SK-N-SH (cell line): ENCODE measurements at regions not wholly inside any gene's neighbourhood (a gene's known extent, or its start where the extent isn't known, plus 50 kb on each side); places are given as distances from the start of the nearest gene placed in this dataset.

Source experiments
- CTCF ChIA-PET: fragments of 300-600, 350-600 bp; formaldehyde crosslinking; extraction: SDS; loops from one replicate; lab custom pipeline; 2021; lab: Yijun Ruan, JAX
- POLR2A ChIA-PET: fragments of 350-600 bp; sonication (Branson Sonifier 250); formaldehyde crosslinking; extraction: SDS; loops from one replicate; lab custom pipeline; 2020; ENCODE audit warnings: antibody characterized with exemption, inconsistent platforms; lab: Yijun Ruan, JAX
- DNase-seq: peaks from one replicate; pipeline ENCODE4 v3.0.0; 2012
- H2AFZ ChIP-seq: fragments of 200-600 bp; sonication (generic); 2 replicates; pipeline ENCODE4 v1.8.1; 2016; ENCODE audit warnings: antibody characterized with exemption, mild to moderate bottlenecking, low read depth
- H3F3A ChIP-seq: fragments of 200-600 bp; sonication (generic); replicated peaks from 2 replicates; pipeline ENCODE3; 2016; ENCODE audit warnings: antibody characterized with exemption, mild to moderate bottlenecking; ENCODE audit not compliant: insufficient read depth
- H3K27ac ChIP-seq, 2 experiments: fragments of 200-500 bp in 1 of 2; fragments of 200-600 bp in 1 of 2; sonication (Bioruptor generic) in 1 of 2; sonication (generic), shearing (Covaris generic) in 1 of 2; 2 replicates each; pipeline versions ENCODE4 v1.5.1 to v1.6.1; 2014 to 2016; ENCODE audit warnings: low read depth in 2 of 2, inconsistent platforms in 1 of 2, low read length in 1 of 2, mild to moderate bottlenecking in 1 of 2, mixed read lengths in 1 of 2
- H3K27me3 ChIP-seq: fragments of 200-600 bp; sonication (generic), shearing (Covaris generic); 2 replicates; pipeline ENCODE4 v1.6.1; 2016; ENCODE audit warnings: mixed run types; ENCODE audit not compliant: insufficient read depth
- H3K36me3 ChIP-seq, 2 experiments: fragments of 200-500 bp in 1 of 2; fragments of 200-600 bp in 1 of 2; sonication (Bioruptor generic) in 1 of 2; sonication (generic) in 1 of 2; replicated peaks in 1 of 2; 2 replicates each; pipeline versions ENCODE3 to v1.5.1; 2014 to 2016; ENCODE audit warnings: low read length in 1 of 2, mild to moderate bottlenecking in 1 of 2; ENCODE audit not compliant: insufficient read depth in 2 of 2, control insufficient read depth in 1 of 2
- H3K4me1 ChIP-seq, 2 experiments: fragments of 200-500 bp in 1 of 2; fragments of 200-600 bp in 1 of 2; sonication (Bioruptor generic) in 1 of 2; sonication (generic), shearing (Covaris generic) in 1 of 2; 2 replicates each; pipeline versions ENCODE4 v1.5.1 to v1.6.1; 2014 to 2016; ENCODE audit warnings: low read depth in 1 of 2, low read length in 1 of 2, mixed run types in 1 of 2; ENCODE audit not compliant: insufficient read depth in 2 of 2, control insufficient read depth in 1 of 2
- H3K4me2 ChIP-seq: fragments of 200-600 bp; sonication (generic), shearing (Covaris generic); 2 replicates; pipeline ENCODE4 v1.6.1; 2017; ENCODE audit warnings: mixed run types
- H3K4me3 ChIP-seq, 2 experiments: fragments of 200-500 bp in 1 of 2; fragments of 200-600 bp in 1 of 2; sonication (Bioruptor generic) in 1 of 2; sonication (generic), shearing (Covaris generic) in 1 of 2; 2 replicates each; pipeline versions ENCODE4 v1.5.1 to v1.8.1; 2014 to 2016; ENCODE audit warnings: low read depth in 2 of 2, inconsistent platforms in 1 of 2, low read length in 1 of 2, mild to moderate bottlenecking in 1 of 2, mixed read lengths in 1 of 2, moderate library complexity in 1 of 2
- H3K79me2 ChIP-seq: fragments of 200-600 bp; sonication (generic); 2 replicates; pipeline ENCODE4 v1.8.1; 2017; ENCODE audit warnings: mild to moderate bottlenecking; ENCODE audit not compliant: insufficient read depth
- H3K9ac ChIP-seq: fragments of 200-600 bp; sonication (generic); 2 replicates; pipeline ENCODE4 v1.6.1; 2017; ENCODE audit warnings: mixed run types
- H3K9me2 ChIP-seq: fragments of 200-600 bp; sonication (generic); 2 replicates; pipeline ENCODE4 v1.6.1; 2017; ENCODE audit warnings: mixed run types
- H3K9me3 ChIP-seq: fragments of 200-600 bp; sonication (generic); 2 replicates; pipeline ENCODE4 v1.6.1; 2017; ENCODE audit warnings: mixed run types, mild to moderate bottlenecking, moderate library complexity
- H4K20me1 ChIP-seq: fragments of 200-600 bp; sonication (generic); 2 replicates; pipeline ENCODE4 v1.6.1; 2017; ENCODE audit warnings: mild to moderate bottlenecking, mixed run types; ENCODE audit not compliant: insufficient read depth
- ELF1 ChIP-seq: IDR thresholded peaks from 2 replicates; pipeline ENCODE4 v1.4.0; 2012
- EP300 ChIP-seq, 2 experiments: IDR thresholded peaks; 2 replicates each; pipeline versions ENCODE4 v1.4.0 to v1.6.1; 2012; ENCODE audit warnings: borderline replicate concordance in 1 of 2, low read depth in 1 of 2, low read length in 1 of 2
- EZH2phosphoT487 ChIP-seq: fragments of 200-600 bp; sonication (generic); IDR thresholded peaks from 2 replicates; pipeline ENCODE4 v1.6.1; 2017; ENCODE audit warnings: low read depth, mixed run types, mild to moderate bottlenecking, antibody characterized with exemption, moderate library complexity, borderline replicate concordance
- MXI1 ChIP-seq: IDR thresholded peaks from 2 replicates; pipeline ENCODE4 v1.6.1; 2012; ENCODE audit warnings: mild to moderate bottlenecking, low read depth, low read length, improper control_type of control experiment
- NFIC ChIP-seq: IDR thresholded peaks from 2 replicates; pipeline ENCODE4 v1.4.0; 2012; ENCODE audit warnings: borderline replicate concordance
- RCOR1 ChIP-seq: fragments of 150-350 bp; IDR thresholded peaks from 2 replicates; pipeline ENCODE4 v1.6.1; 2017; ENCODE audit warnings: antibody characterized with exemption, low read length
- TAF1 ChIP-seq: IDR thresholded peaks from 2 replicates; pipeline ENCODE4 v1.6.1; 2012; ENCODE audit warnings: low read depth, mild to moderate bottlenecking, low read length, moderate library complexity, borderline replicate concordance
- TCF12 ChIP-seq: IDR thresholded peaks from 2 replicates; pipeline ENCODE4 v1.4.0; 2012
- TEAD4 ChIP-seq: IDR thresholded peaks from 2 replicates; pipeline ENCODE4 v1.4.0; 2012; ENCODE audit warnings: mild to moderate bottlenecking, borderline replicate concordance; ENCODE audit not compliant: insufficient read depth
- YY1 ChIP-seq: IDR thresholded peaks from 2 replicates; pipeline ENCODE4 v1.4.0; 2012; ENCODE audit warnings: low read depth, mild to moderate bottlenecking
- WGBS: methylation state at CpG from one replicate; pipeline ENCODE4 v1.1.6; 2017; ENCODE audit warnings: low lambda C conversion rate; 5-methylcytosine and 5-hydroxymethylcytosine counted together
- TF ChIP-seq, protein P1 (sequence below): fragments of 200-600 bp; sonication (generic); IDR thresholded peaks from 2 replicates; pipeline ENCODE4 v1.6.1; 2017; ENCODE audit warnings: antibody characterized with exemption, mild to moderate bottlenecking, moderate library complexity
- TF ChIP-seq, protein P2 (sequence below): fragments of 150-350 bp; IDR thresholded peaks from 2 replicates; pipeline ENCODE4 v1.6.1; 2017; ENCODE audit warnings: antibody characterized with exemption, low read length, low read depth, borderline replicate concordance
- TF ChIP-seq, protein P3 (sequence below): IDR thresholded peaks from 2 replicates; pipeline ENCODE4 v1.4.0; 2012; ENCODE audit warnings: low read depth, borderline replicate concordance
- TF ChIP-seq, protein P4 (sequence below): IDR thresholded peaks from 2 replicates; pipeline ENCODE4 v1.4.0; 2012; ENCODE audit warnings: low read depth, borderline replicate concordance

DNA sequence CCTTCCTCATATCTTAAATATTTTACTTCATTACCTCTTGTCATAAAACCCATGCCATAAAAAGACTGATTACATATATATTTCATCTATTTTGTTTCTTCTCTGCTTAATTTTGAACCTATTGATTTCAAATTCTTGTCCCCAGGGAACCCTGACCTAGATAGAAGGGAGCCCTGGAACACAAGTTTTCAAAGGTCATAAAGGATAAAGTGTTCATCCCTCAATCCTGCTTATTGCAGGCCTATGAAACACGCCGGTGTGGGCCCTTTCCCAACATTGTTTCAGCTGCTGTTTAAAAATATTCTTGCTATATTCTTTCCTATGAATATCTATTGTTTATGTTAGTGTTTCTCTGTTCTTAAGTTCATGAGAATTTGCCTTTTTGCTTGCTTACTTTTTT lies 1389.5 kb upstream of the GBE1 start:
- 34% methylated on average over 2 of the region's 2 CpGs for WGBS
- no peaks in the 10 kb centered on the region for H3F3A ChIP-seq

DNA sequence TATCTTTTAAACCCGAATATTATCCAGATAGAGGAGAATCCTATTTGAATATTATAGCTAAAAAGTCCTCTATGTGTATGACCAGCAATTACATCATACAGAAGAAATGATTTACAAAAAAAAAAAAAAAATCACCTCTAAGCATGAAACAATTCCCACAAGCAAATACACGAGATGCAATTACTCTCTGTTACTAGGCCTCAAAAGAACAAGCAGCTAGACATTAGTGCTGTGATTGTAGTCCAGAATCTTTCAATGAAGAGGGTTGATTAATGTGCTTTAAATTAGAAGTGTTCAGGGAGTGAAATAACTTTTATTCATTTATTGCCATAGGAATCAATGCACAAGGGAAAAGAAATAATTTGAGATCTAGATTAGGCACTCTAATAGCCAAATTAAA lies 1379.5 kb upstream of the GBE1 start:
- no peaks in the 10 kb centered on the region for H4K20me1 ChIP-seq
- TF ChIP-seq, protein P1, sequence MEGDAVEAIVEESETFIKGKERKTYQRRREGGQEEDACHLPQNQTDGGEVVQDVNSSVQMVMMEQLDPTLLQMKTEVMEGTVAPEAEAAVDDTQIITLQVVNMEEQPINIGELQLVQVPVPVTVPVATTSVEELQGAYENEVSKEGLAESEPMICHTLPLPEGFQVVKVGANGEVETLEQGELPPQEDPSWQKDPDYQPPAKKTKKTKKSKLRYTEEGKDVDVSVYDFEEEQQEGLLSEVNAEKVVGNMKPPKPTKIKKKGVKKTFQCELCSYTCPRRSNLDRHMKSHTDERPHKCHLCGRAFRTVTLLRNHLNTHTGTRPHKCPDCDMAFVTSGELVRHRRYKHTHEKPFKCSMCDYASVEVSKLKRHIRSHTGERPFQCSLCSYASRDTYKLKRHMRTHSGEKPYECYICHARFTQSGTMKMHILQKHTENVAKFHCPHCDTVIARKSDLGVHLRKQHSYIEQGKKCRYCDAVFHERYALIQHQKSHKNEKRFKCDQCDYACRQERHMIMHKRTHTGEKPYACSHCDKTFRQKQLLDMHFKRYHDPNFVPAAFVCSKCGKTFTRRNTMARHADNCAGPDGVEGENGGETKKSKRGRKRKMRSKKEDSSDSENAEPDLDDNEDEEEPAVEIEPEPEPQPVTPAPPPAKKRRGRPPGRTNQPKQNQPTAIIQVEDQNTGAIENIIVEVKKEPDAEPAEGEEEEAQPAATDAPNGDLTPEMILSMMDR = no peak
- TF ChIP-seq, protein P2, sequence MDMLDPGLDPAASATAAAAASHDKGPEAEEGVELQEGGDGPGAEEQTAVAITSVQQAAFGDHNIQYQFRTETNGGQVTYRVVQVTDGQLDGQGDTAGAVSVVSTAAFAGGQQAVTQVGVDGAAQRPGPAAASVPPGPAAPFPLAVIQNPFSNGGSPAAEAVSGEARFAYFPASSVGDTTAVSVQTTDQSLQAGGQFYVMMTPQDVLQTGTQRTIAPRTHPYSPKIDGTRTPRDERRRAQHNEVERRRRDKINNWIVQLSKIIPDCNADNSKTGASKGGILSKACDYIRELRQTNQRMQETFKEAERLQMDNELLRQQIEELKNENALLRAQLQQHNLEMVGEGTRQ = no peak
- TF ChIP-seq TAF1 (no peak), YY1 (no peak), MXI1 (no peak), ELF1 (no peak)
- TF ChIP-seq, protein P3, sequence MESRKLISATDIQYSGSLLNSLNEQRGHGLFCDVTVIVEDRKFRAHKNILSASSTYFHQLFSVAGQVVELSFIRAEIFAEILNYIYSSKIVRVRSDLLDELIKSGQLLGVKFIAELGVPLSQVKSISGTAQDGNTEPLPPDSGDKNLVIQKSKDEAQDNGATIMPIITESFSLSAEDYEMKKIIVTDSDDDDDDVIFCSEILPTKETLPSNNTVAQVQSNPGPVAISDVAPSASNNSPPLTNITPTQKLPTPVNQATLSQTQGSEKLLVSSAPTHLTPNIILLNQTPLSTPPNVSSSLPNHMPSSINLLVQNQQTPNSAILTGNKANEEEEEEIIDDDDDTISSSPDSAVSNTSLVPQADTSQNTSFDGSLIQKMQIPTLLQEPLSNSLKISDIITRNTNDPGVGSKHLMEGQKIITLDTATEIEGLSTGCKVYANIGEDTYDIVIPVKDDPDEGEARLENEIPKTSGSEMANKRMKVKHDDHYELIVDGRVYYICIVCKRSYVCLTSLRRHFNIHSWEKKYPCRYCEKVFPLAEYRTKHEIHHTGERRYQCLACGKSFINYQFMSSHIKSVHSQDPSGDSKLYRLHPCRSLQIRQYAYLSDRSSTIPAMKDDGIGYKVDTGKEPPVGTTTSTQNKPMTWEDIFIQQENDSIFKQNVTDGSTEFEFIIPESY = no peak
- POLR2A ChIA-PET = no interaction called here
- CTCF ChIA-PET = no interaction called here
- no peak overlapping the region for H2AFZ ChIP-seq
- no peak overlapping the region for H3K27ac ChIP-seq
- H3K36me3 ChIP-seq = no peaks in the 10 kb centered on the region
- H3K9me2 ChIP-seq = no peaks in the 10 kb centered on the region
- H3K4me3 ChIP-seq = no peak overlapping the region
- H3K9ac ChIP-seq = no peak overlapping the region
- H3K79me2 ChIP-seq = no peaks in the 10 kb centered on the region
- no peaks in the 10 kb centered on the region for H3K27me3 ChIP-seq
- 2% methylated on average over 2 of the region's 2 CpGs for WGBS
- H3K4me1 ChIP-seq = no peaks in the 10 kb centered on the region
- no peaks in the 10 kb centered on the region for H3K9me3 ChIP-seq
- H3F3A ChIP-seq = no peaks in the 10 kb centered on the region
- no peak for DNase-seq
- H3K4me2 ChIP-seq = no peak overlapping the region

More for the DNA sequence above, 1389.5 kb upstream of the GBE1 start:
- Histone ChIP-seq H3K4me3 (no peak overlapping the region), H4K20me1 (no peaks in the 10 kb centered on the region), H3K36me3 (no peaks in the 10 kb centered on the region), H3K27me3 (no peaks in the 10 kb centered on the region), H3K9me3 (no peaks in the 10 kb centered on the region), H3K79me2 (no peaks in the 10 kb centered on the region), H3K4me1 (no peaks in the 10 kb centered on the region), H3K27ac (no peak overlapping the region), H3K9ac (no peak overlapping the region), H2AFZ (no peak overlapping the region), H3K4me2 (no peak overlapping the region), H3K9me2 (no peaks in the 10 kb centered on the region)
- no peak for DNase-seq
- TF ChIP-seq NFIC (no peak), TCF12 (no peak), RCOR1 (no peak), TEAD4 (no peak), EZH2phosphoT487 (no peak), EP300 (IDR thresholded peaks at IDR 0.05; ENCODE audit: borderline replicate concordance in 1 of 2, low read depth in 1 of 2, low read length in 1 of 2) (no peak)
- TF ChIP-seq, protein P3 = no peak
- TF ChIP-seq, protein P4, sequence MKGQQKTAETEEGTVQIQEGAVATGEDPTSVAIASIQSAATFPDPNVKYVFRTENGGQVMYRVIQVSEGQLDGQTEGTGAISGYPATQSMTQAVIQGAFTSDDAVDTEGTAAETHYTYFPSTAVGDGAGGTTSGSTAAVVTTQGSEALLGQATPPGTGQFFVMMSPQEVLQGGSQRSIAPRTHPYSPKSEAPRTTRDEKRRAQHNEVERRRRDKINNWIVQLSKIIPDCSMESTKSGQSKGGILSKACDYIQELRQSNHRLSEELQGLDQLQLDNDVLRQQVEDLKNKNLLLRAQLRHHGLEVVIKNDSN = no peak
- TF ChIP-seq, protein P1 = no peak
- ChIA-PET CTCF (no interaction called here), POLR2A (no interaction called here)
